Psoas muscle (tissue), 7 donors: ENCODE measurements at regions not wholly inside any gene's neighbourhood (a gene's known extent, or its start where the extent isn't known, plus 50 kb on each side); places are given as distances from the start of the nearest gene placed in this dataset.

Experiments used
- ATAC-seq, 4 donors: fragments of 200-7000 bp; cut with Tn5 transposase; one replicate each; pipeline ENCODE4 v1.9.1; 2020; ENCODE audit warnings: moderate library complexity in 3 of 4, mild to moderate bottlenecking in 2 of 4
- DNase-seq, 2 donors: peaks; one replicate each; pipeline ENCODE4 v3.0.0-alpha.2; 2020
- H3K27ac ChIP-seq: fragments of 200-600 bp; one replicate; pipeline ENCODE4 v1.8.0; 2022
- H3K27me3 ChIP-seq, 3 donors: fragments of 200-600 bp in 1 of 3; one replicate each; pipeline versions ENCODE4 v1.6.1 to v1.8.0; 2013 to 2022; ENCODE audit warnings: low read length in 2 of 3, mild to moderate bottlenecking in 2 of 3, moderate library complexity in 1 of 3; ENCODE audit not compliant: insufficient read depth in 3 of 3
- H3K36me3 ChIP-seq, 2 donors: fragments of 200-600 bp in 1 of 2; one replicate each; pipeline versions ENCODE4 v1.6.1 to v1.8.0; 2013 to 2022; ENCODE audit warnings: low read depth in 1 of 2, mild to moderate bottlenecking in 1 of 2, moderate library complexity in 1 of 2; ENCODE audit not compliant: insufficient read depth in 1 of 2
- H3K4me1 ChIP-seq: fragments of 200-600 bp; one replicate; pipeline ENCODE4 v1.8.0; 2022
- H3K4me3 ChIP-seq: fragments of 200-600 bp; one replicate; pipeline ENCODE4 v1.8.0; 2022; ENCODE audit warnings: mild to moderate bottlenecking
- H3K9me3 ChIP-seq: fragments of 200-600 bp; one replicate; pipeline ENCODE4 v1.8.0; 2022
- WGBS, 3 donors: extraction: QIAGEN DNeasy Blood & Tissue Kit; methylation state at CpG; one replicate each; pipeline versions ENCODE4 v1.1.6 to v1.1.7; 2013; 5-methylcytosine and 5-hydroxymethylcytosine counted together
- intact Hi-C, 2 donors: fragments of 100-400 bp; cut with DNase I; formaldehyde crosslinking; loops; one replicate each; pipeline versions ENCODE4 v1.11.0 to v1.14.2; 2022
- TF ChIP-seq, protein P1 (sequence below): fragments of 200-600 bp; IDR thresholded peaks from one replicate; pipeline ENCODE4 v1.8.0; 2022; ENCODE audit warnings: antibody characterized with exemption
- donor health status: healthy with polysubstance abuse.
- donor health status: DM: no; HTN: no; CAD: no; lungs with moderate emphysema.
- donor health status: Bipolar disorder and iron deficiency.
- donor health status: healthy.
- donor health status: DM: yes; HTN: yes; CAD: no.
- donor health status: DM: no; HTN: no; CAD: no.
- donor health status: DM: yes; HTN: yes; CAD: no.

DNA sequence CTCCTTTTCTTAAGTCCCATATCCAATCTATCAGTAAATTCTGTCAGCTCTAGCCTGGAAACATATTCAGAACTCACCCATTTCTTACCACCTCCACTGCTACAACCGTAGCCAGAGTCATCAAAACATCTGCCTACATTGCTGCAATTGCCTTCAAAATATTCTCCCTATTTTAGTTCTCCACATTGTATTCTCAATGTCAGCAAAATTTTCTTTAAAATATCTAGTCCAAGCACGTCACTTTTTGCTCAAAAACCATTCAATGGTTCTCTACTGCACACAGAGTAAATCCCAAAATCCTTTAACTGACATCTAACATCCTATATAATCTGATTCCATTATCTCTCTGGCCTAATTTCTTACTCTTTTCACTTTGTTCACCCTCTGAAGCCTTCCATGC lies 68.5 kb upstream of the ERBB4 start:
- Histone ChIP-seq H3K27me3 (peaks cover 0 to 2% (median 0%) of the 10 kb centered on the region in 3 donors), H3K4me3 (no peak overlapping the region), H3K9me3 (no peaks in the 10 kb centered on the region), H3K27ac (no peak overlapping the region), H3K36me3 (no peaks in the 10 kb centered on the region), H3K4me1 (no peaks in the 10 kb centered on the region)
- TF ChIP-seq, protein P1, sequence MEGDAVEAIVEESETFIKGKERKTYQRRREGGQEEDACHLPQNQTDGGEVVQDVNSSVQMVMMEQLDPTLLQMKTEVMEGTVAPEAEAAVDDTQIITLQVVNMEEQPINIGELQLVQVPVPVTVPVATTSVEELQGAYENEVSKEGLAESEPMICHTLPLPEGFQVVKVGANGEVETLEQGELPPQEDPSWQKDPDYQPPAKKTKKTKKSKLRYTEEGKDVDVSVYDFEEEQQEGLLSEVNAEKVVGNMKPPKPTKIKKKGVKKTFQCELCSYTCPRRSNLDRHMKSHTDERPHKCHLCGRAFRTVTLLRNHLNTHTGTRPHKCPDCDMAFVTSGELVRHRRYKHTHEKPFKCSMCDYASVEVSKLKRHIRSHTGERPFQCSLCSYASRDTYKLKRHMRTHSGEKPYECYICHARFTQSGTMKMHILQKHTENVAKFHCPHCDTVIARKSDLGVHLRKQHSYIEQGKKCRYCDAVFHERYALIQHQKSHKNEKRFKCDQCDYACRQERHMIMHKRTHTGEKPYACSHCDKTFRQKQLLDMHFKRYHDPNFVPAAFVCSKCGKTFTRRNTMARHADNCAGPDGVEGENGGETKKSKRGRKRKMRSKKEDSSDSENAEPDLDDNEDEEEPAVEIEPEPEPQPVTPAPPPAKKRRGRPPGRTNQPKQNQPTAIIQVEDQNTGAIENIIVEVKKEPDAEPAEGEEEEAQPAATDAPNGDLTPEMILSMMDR: no peak
- DNase-seq: no peak
- no peak for ATAC-seq
- 54 to 65% (median 60%) methylated on average over 2 of the region's 2 CpGs for WGBS, 3 donors
- intact Hi-C loops: no loop called here

DNA sequence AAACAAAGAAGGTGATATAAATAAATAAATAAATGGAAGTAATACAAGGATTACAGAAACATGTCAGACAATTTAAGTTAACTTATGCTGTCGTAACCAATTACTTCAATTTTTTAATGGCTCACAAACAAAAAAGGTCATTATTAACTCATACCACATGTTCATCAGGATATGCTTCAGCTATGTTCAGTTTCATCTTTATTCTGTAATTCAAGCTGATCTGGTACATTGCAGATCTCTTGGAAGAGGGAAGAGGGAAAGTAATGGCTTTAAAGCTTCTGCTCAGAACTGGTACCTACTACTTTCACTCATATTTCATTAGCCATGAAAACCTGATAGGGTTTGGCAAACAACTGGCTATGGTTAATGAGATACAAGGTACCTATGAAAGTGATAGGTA lies 67.6 kb upstream of the ERBB4 start:
- intact Hi-C loops: no loop called here
- no peaks in the 10 kb centered on the region for H3K4me1 ChIP-seq
- TF ChIP-seq, protein P1: no peak
- H3K9me3 ChIP-seq: no peaks in the 10 kb centered on the region
- ATAC-seq: no peak
- 82 to 92% (median 90%) methylated on average over 1 of the region's 1 CpG for WGBS, 3 donors
- H3K36me3 ChIP-seq: no peaks in the 10 kb centered on the region
- H3K27me3 ChIP-seq: peaks cover 0 to 2% (median 0%) of the 10 kb centered on the region in 3 donors
- no peak overlapping the region for H3K27ac ChIP-seq
- DNase-seq: no peak
- no peak overlapping the region for H3K4me3 ChIP-seq

DNA sequence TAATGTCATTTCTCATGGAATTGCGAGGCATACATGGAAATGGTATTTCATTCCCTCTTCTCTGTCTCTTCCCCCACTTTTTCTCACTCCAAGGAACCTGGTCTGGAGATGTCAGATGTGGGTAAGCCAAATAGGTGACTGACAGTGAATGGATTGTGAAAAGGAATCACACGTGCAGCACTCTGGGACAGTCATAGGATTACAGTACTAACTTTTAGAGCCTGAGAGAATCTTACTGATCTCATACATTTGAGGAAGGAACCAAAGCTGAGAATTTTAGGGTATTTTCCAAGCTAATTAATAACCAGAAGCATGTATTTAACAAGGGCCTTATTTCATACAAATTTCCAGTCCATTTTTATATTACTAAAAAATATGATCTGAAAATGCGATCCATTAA lies 58.1 kb upstream of the ERBB4 start:
- Histone ChIP-seq H3K27ac (no peak overlapping the region), H3K27me3 (no peaks in the 10 kb centered on the region), H3K4me3 (no peak overlapping the region), H3K36me3 (no peaks in the 10 kb centered on the region), H3K4me1 (no peaks in the 10 kb centered on the region), H3K9me3 (no peaks in the 10 kb centered on the region)
- no peak for DNase-seq
- intact Hi-C loops: no loop called here
- ATAC-seq: no peak
- WGBS, 3 donors: 75 to 84% (median 76%) methylated on average over 3 of the region's 3 CpGs
- TF ChIP-seq, protein P1: no peak

- ATAC-seq: no peak
- TF ChIP-seq, protein P1: no peak
Observed at GRCh38 chr2:212596276-212596675, 57.7 kb upstream of the ERBB4 start.

DNA sequence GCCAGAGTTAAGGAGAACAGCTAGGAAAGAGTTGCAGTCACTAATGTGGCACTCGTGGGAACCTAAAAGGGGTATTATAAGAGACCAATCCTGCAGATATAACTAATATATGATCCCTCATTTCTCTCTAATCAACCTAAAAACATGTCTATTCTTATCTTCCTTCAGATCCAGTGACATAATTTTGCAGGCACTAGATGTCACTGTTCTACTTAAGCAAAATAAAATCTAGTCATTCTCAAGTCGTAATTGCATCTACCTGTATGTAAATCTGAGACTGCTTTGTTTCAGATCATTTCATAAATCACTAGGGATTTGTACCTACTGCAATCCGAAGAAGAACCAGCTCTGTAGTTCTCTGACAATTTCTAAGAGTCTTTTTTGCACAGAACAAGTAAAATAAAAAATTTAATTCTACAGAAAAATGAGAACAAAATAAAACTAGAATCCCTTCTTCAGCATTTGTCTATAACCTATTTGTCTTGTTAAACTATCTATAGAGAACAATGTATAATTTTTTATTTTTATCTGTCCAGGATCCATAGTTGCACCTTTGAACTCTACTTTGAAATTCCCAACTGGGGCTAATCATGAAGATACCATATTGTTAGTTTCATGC lies 56.5 kb upstream of the ERBB4 start:
- TF ChIP-seq, protein P1: no peak
- no peak for DNase-seq
- Histone ChIP-seq H3K4me3 (no peak overlapping the region), H3K27me3 (no peaks in the 10 kb centered on the region), H3K9me3 (no peaks in the 10 kb centered on the region), H3K4me1 (no peaks in the 10 kb centered on the region), H3K36me3 (no peaks in the 10 kb centered on the region), H3K27ac (no peak overlapping the region)
- WGBS, 3 donors: 24 to 46% (median 39%) methylated on average over 3 of the region's 3 CpGs
- no peak for ATAC-seq
- intact Hi-C loops: no loop called here

More at GRCh38 chr2:212596276-212596675, 57.7 kb upstream of the ERBB4 start:
- Histone ChIP-seq H3K36me3 (no peaks in the 10 kb centered on the region), H3K27me3 (no peaks in the 10 kb centered on the region), H3K9me3 (no peaks in the 10 kb centered on the region), H3K4me1 (no peaks in the 10 kb centered on the region), H3K27ac (no peak overlapping the region), H3K4me3 (no peak overlapping the region)
- intact Hi-C loops: no loop called here
- 54 to 67% (median 55%) methylated on average over 3 of the region's 3 CpGs for WGBS, 3 donors
- DNase-seq: no peak
